B cell (primary cell): ENCODE measurements at regions not wholly inside any gene's neighbourhood (a gene's known extent, or its start where the extent isn't known, plus 50 kb on each side); places are given as distances from the start of the nearest gene placed in this dataset.

ENCODE experiments used
- ATAC-seq: fragments of 200-7000 bp; cut with Tn5 transposase; one replicate; pipeline ENCODE4 v1.10.0; 2021; ENCODE audit warnings: low read depth, mild to moderate bottlenecking, moderate number of reproducible peaks, moderate library complexity
- CTCF ChIA-PET: fragments of 350-600 bp; sonication (Branson Sonifier 250); formaldehyde crosslinking; loops from one replicate; lab custom pipeline; 2021; ENCODE audit warnings: antibody characterized with exemption, inconsistent platforms; lab: Charles Lee
- POLR2A ChIA-PET: fragments of 350-600 bp; sonication (Branson Sonifier 250); formaldehyde crosslinking; loops from one replicate; lab custom pipeline; 2021; ENCODE audit warnings: antibody characterized with exemption; lab: Charles Lee
- DNase-seq: peaks from one replicate; pipeline ENCODE4 v3.0.0; 2013
- H2AFZ ChIP-seq: 2 replicates; pipeline ENCODE4 v1.6.1; 2012; ENCODE audit warnings: mild to moderate bottlenecking, low read depth, low read length; ENCODE audit not compliant: insufficient read depth, poor library complexity, severe bottlenecking
- H3K27ac ChIP-seq, 2 donors: 1 replicate in 1 of 2; 2 replicates in 1 of 2; pipeline ENCODE4 v1.5.1; 2012 to 2013; ENCODE audit warnings: low read length in 2 of 2, mild to moderate bottlenecking in 2 of 2, moderate library complexity in 1 of 2
- H3K27me3 ChIP-seq, 4 experiments: fragments of 200-600 bp in 1 of 4; sonication (generic) in 1 of 4; replicated peaks in 1 of 4; 1 replicate in 2 of 4; 2 replicates in 2 of 4; pipeline versions ENCODE4 v1.6.1 to v1.7.0; 2013 to 2016; ENCODE audit warnings: low read length in 3 of 4, mild to moderate bottlenecking in 2 of 4, mixed read lengths in 1 of 4, moderate library complexity in 1 of 4; ENCODE audit not compliant: insufficient read depth in 4 of 4, control insufficient read depth in 3 of 4; ENCODE audit errors: control extremely low read depth in 1 of 4
- H3K36me3 ChIP-seq, 2 experiments: replicated peaks in 1 of 2; 1 replicate in 1 of 2; 2 replicates in 1 of 2; pipeline versions ENCODE4 v1.6.1 to v1.7.1; 2013; ENCODE audit warnings: low read length in 1 of 2; ENCODE audit not compliant: insufficient read depth in 2 of 2, control insufficient read depth in 1 of 2; ENCODE audit errors: control extremely low read depth in 1 of 2, extremely low read depth in 1 of 2
- H3K4me1 ChIP-seq, 2 donors: fragments of 200-600 bp in 1 of 2; sonication (generic) in 1 of 2; 1 replicate in 1 of 2; 2 replicates in 1 of 2; pipeline versions ENCODE4 v1.5.1 to v1.6.1; 2013 to 2017; ENCODE audit warnings: low read length in 2 of 2; ENCODE audit not compliant: control insufficient read depth in 2 of 2, insufficient read depth in 2 of 2
- H3K4me2 ChIP-seq: replicated peaks from 2 replicates; pipeline ENCODE3; 2012; ENCODE audit warnings: mild to moderate bottlenecking, low read depth, low read length; ENCODE audit not compliant: poor library complexity, severe bottlenecking
- H3K4me3 ChIP-seq, 5 experiments: fragments of 200-600 bp in 1 of 5; sonication (generic) in 1 of 5; 1 replicate in 3 of 5; 2 replicates in 2 of 5; pipeline versions ENCODE4 v1.5.1 to v1.7.0; 2011 to 2016; ENCODE audit warnings: low read length in 4 of 5, mild to moderate bottlenecking in 4 of 5, low read depth in 2 of 5, control low read depth in 1 of 5, moderate library complexity in 1 of 5; ENCODE audit not compliant: insufficient read depth in 1 of 5; ENCODE audit errors: control extremely low read depth in 1 of 5, extremely low read depth in 1 of 5
- H3K79me2 ChIP-seq: fragments of 200-600 bp; sonication (generic); one replicate; pipeline ENCODE4 v1.6.0; 2016; ENCODE audit warnings: low read length; ENCODE audit not compliant: control insufficient read depth, insufficient read depth
- H3K9ac ChIP-seq: fragments of 200-600 bp; sonication (generic); 2 replicates; pipeline ENCODE4 v1.6.1; 2017; ENCODE audit warnings: mild to moderate bottlenecking, low read length, moderate library complexity
- H3K9me3 ChIP-seq, 3 donors: one replicate each; pipeline versions ENCODE4 v1.6.1 to v1.7.1; 2013; ENCODE audit warnings: low read length in 2 of 3; ENCODE audit not compliant: control insufficient read depth in 2 of 3, insufficient read depth in 1 of 3; ENCODE audit errors: control extremely low read depth in 1 of 3
- H4K20me1 ChIP-seq: 2 replicates; pipeline ENCODE4 v1.6.0; 2012; ENCODE audit warnings: mild to moderate bottlenecking, low read length; ENCODE audit not compliant: insufficient read depth, control insufficient read depth, poor library complexity, severe bottlenecking
- H3K27ac Mint-ChIP-seq: one replicate; pipeline ENCODE4 v1.8.0; 2021; ENCODE audit warnings: mixed read lengths
- H3K27me3 Mint-ChIP-seq: one replicate; pipeline ENCODE4 v1.8.0; 2021; ENCODE audit warnings: mixed read lengths
- H3K4me1 Mint-ChIP-seq: one replicate; pipeline ENCODE4 v1.8.0; 2021; ENCODE audit warnings: mixed read lengths
- H3K4me3 Mint-ChIP-seq: one replicate; pipeline ENCODE4 v1.8.0; 2021; ENCODE audit warnings: mixed read lengths
- H3K9me3 Mint-ChIP-seq: one replicate; pipeline ENCODE4 v1.8.0; 2022; ENCODE audit warnings: mixed read lengths; ENCODE audit not compliant: insufficient read depth
- CTCF ChIP-seq: fragments of 200-600 bp; IDR thresholded peaks from one replicate; pipeline ENCODE4 v1.8.0; 2022; ENCODE audit warnings: antibody characterized with exemption, mild to moderate bottlenecking
- EZH2 ChIP-seq: IDR thresholded peaks from 2 replicates; pipeline ENCODE4 v1.6.1; 2012; ENCODE audit warnings: borderline replicate concordance, low read depth, mild to moderate bottlenecking, moderate library complexity, low read length; ENCODE audit not compliant: insufficient read depth, poor library complexity, severe bottlenecking
- WGBS: methylation state at CpG from one replicate; pipeline ENCODE4 v1.1.5; 2013; ENCODE audit warnings: missing lambda C conversion rate; ENCODE audit not compliant: insufficient coverage; 5-methylcytosine and 5-hydroxymethylcytosine counted together
- intact Hi-C: fragments of 100-400 bp; cut with micrococcal nuclease; formaldehyde crosslinking; loops from one replicate; pipeline ENCODE4 v1.10.0; 2022

GRCh38 chr17:77859035-77859810, 99.3 kb upstream of the TNRC6C start:
- CTCF ChIA-PET, result no interaction called here
- Mint-ChIP-seq H3K27ac (no peak overlapping the region), H3K4me3 (no peak overlapping the region), H3K27me3 (peaks cover 74% of the 10 kb centered on the region), H3K9me3 (no peaks in the 10 kb centered on the region), H3K4me1 (peaks cover 18% of the 10 kb centered on the region)
- ATAC-seq (no peak), DNase-seq (no peak)
- intact Hi-C loops, result no loop called here
- Histone ChIP-seq H3K9me3 (peaks cover 0 to 8% (median 0%) of the 10 kb centered on the region in 3 donors), H2AFZ (no peak overlapping the region), H3K36me3 (no peaks in the 10 kb centered on the region), H3K27me3 (peaks cover 0 to 66% (median 23%) of the 10 kb centered on the region in 4 experiments), H3K9ac (no peak overlapping the region), H3K79me2 (no peaks in the 10 kb centered on the region), H3K4me2 (no peak overlapping the region), H4K20me1 (no peaks in the 10 kb centered on the region), H3K27ac (no peak overlapping the region), H3K4me1 (peaks cover 13 to 26% of the 10 kb centered on the region in 2 donors), H3K4me3 (no peak overlapping the region)
- WGBS, result 89% methylated on average over 6 of the region's 7 CpGs
- no peak for TF ChIP-seq EZH2
- no peak for TF ChIP-seq CTCF
- POLR2A ChIA-PET, result interaction anchor here (0.7 kb wide), 1 partner anchor 9 kb away, joined by 3 read pairs; no protein-coding TSS in a partner anchor

- Histone ChIP-seq H4K20me1 (no peaks in the 10 kb centered on the region), H3K27ac (no peak overlapping the region), H3K79me2 (no peaks in the 10 kb centered on the region), H3K4me1 (peaks cover 21 to 35% of the 10 kb centered on the region in 2 donors), H3K4me3 (no peak overlapping the region), H3K27me3 (peaks cover 0 to 70% (median 28%) of the 10 kb centered on the region in 4 experiments), H3K9ac (no peak overlapping the region), H3K9me3 (peaks cover 0 to 8% (median 0%) of the 10 kb centered on the region in 3 donors), H2AFZ (no peak overlapping the region), H3K36me3 (no peaks in the 10 kb centered on the region), H3K4me2 (no peak overlapping the region)
- TF ChIP-seq EZH2 (no peak), CTCF (no peak)
- H3K4me1 Mint-ChIP-seq, result peaks cover 25% of the 10 kb centered on the region
- H3K4me3 Mint-ChIP-seq, result no peak overlapping the region
- DNase-seq, result no peak
- no peak for ATAC-seq
- H3K9me3 Mint-ChIP-seq, result no peaks in the 10 kb centered on the region
- WGBS, result 100% methylated on average over 1 of the region's 1 CpG
- intact Hi-C loops, result no loop called here
- no peak overlapping the region for H3K27ac Mint-ChIP-seq
- ChIA-PET CTCF (no interaction called here), POLR2A (interaction anchor here (0.6 kb wide), 1 partner anchor 408 kb away, joined by 3 read pairs; no protein-coding TSS in a partner anchor)
- H3K27me3 Mint-ChIP-seq, result peaks cover 69% of the 10 kb centered on the region
Observed at GRCh38 chr17:77861133-77861695, 97.3 kb upstream of the TNRC6C start.
